Naive thymus-derived CD4-positive, alpha-beta T cell (primary cell): ENCODE measurements at regions not wholly inside any gene's neighbourhood (a gene's known extent, or its start where the extent isn't known, plus 50 kb on each side); places are given as distances from the start of the nearest gene placed in this dataset.

Experiments used
- ATAC-seq: fragments of 150-1000 bp; cut with Tn5 transposase; 2 replicates; pipeline ENCODE4 v1.10.0; 2021; ENCODE audit warnings: mild to moderate bottlenecking, moderate library complexity
- CTCF ChIA-PET: fragments of 350-600 bp; sonication (Branson Sonifier 250); formaldehyde crosslinking; loops from one replicate; lab custom pipeline; 2021; ENCODE audit warnings: antibody characterized with exemption; lab: Charles Lee
- POLR2A ChIA-PET: fragments of 350-600 bp; sonication (Branson Sonifier 250); formaldehyde crosslinking; loops from one replicate; lab custom pipeline; 2021; ENCODE audit warnings: antibody characterized with exemption, inconsistent platforms; lab: Charles Lee
- DNase-seq, 9 donors: peaks; one replicate each; pipeline versions ENCODE4 v3.0.0 to v3.0.0-alpha.2; 2020 to 2022; ENCODE audit warnings: mixed read lengths in 1 of 9
- H3K27ac ChIP-seq: one replicate; pipeline ENCODE4 v1.7.0; 2013; ENCODE audit warnings: mild to moderate bottlenecking, low read depth, low read length, moderate library complexity
- H3K27me3 ChIP-seq, 2 donors: one replicate each; pipeline ENCODE4 v1.7.0; 2013; ENCODE audit warnings: low read length in 2 of 2, mild to moderate bottlenecking in 2 of 2, moderate library complexity in 2 of 2; ENCODE audit not compliant: control insufficient read depth in 2 of 2, insufficient read depth in 2 of 2
- H3K36me3 ChIP-seq, 3 experiments: 1 replicate in 2 of 3; 2 replicates in 1 of 3; pipeline ENCODE4 v1.7.0; 2013; ENCODE audit warnings: low read length in 3 of 3, mild to moderate bottlenecking in 3 of 3, moderate library complexity in 1 of 3; ENCODE audit not compliant: insufficient read depth in 3 of 3, control insufficient read depth in 2 of 3
- H3K4me1 ChIP-seq, 2 donors: one replicate each; pipeline ENCODE4 v1.7.0; 2013; ENCODE audit warnings: low read length in 2 of 2, mild to moderate bottlenecking in 2 of 2, moderate library complexity in 1 of 2; ENCODE audit not compliant: control insufficient read depth in 2 of 2, insufficient read depth in 2 of 2
- H3K4me3 ChIP-seq: 2 replicates; pipeline ENCODE4 v1.7.0; 2013; ENCODE audit warnings: mild to moderate bottlenecking, low read length
- H3K9me3 ChIP-seq, 3 experiments: 1 replicate in 2 of 3; 2 replicates in 1 of 3; pipeline ENCODE4 v1.7.0; 2013; ENCODE audit warnings: low read length in 3 of 3; ENCODE audit not compliant: control insufficient read depth in 2 of 3
- H3K27ac Mint-ChIP-seq, 9 donors: one replicate each; pipeline ENCODE4 v1.8.0; 2020 to 2022; ENCODE audit warnings: mixed read lengths in 9 of 9, mild to moderate bottlenecking in 8 of 9, moderate library complexity in 5 of 9, inconsistent platforms in 2 of 9
- H3K27me3 Mint-ChIP-seq, 5 donors: one replicate each; pipeline ENCODE4 v1.8.0; 2021 to 2022; ENCODE audit warnings: mixed read lengths in 5 of 5, mild to moderate bottlenecking in 1 of 5
- H3K36me3 Mint-ChIP-seq, 5 donors: one replicate each; pipeline ENCODE4 v1.8.0; 2020 to 2022; ENCODE audit warnings: mixed read lengths in 5 of 5, mild to moderate bottlenecking in 3 of 5, inconsistent platforms in 1 of 5
- H3K4me1 Mint-ChIP-seq, 7 donors: one replicate each; pipeline ENCODE4 v1.8.0; 2020 to 2022; ENCODE audit warnings: mixed read lengths in 7 of 7, mild to moderate bottlenecking in 3 of 7, inconsistent platforms in 1 of 7
- H3K4me3 Mint-ChIP-seq, 10 donors: one replicate each; pipeline ENCODE4 v1.8.0; 2020 to 2022; ENCODE audit warnings: mild to moderate bottlenecking in 10 of 10, mixed read lengths in 10 of 10, moderate library complexity in 6 of 10, inconsistent platforms in 2 of 10
- H3K9me3 Mint-ChIP-seq, 11 donors: one replicate each; pipeline ENCODE4 v1.8.0; 2020 to 2022; ENCODE audit warnings: mixed read lengths in 11 of 11, mild to moderate bottlenecking in 4 of 11, inconsistent platforms in 1 of 11, moderate library complexity in 1 of 11
- intact Hi-C, 2 donors: fragments of 100-400 bp; cut with micrococcal nuclease; formaldehyde crosslinking; loops; one replicate each; pipeline ENCODE4 v1.15.1; 2023

- Histone ChIP-seq H3K27ac (no peak overlapping the region), H3K27me3 (no peaks in the 10 kb centered on the region), H3K4me1 (peaks cover 7 to 10% of the 10 kb centered on the region in 2 donors), H3K4me3 (no peak overlapping the region), H3K36me3 (no peaks in the 10 kb centered on the region), H3K9me3 (no peaks in the 10 kb centered on the region)
- peaks cover 8 to 21% (median 14%) of the 10 kb centered on the region in 7 donors for H3K4me1 Mint-ChIP-seq
- no peaks in the 10 kb centered on the region for H3K36me3 Mint-ChIP-seq
- intact Hi-C loops = no loop called here
- ChIA-PET CTCF (interaction anchor here (0.9 kb wide), 1 partner anchor 17 kb away, joined by 3 read pairs; no protein-coding TSS in a partner anchor), POLR2A (interaction anchor here (0.6 to 0.9 kb wide), 3 partner anchors 10 to 152 kb away, joined by 3 to 4 read pairs (median 3); partner anchors contain the start of gene IER5L)
- H3K27ac Mint-ChIP-seq = no peak overlapping the region
- H3K27me3 Mint-ChIP-seq = peaks cover 0 to 54% (median 0%) of the 10 kb centered on the region in 5 donors
- peak overlapping the region in 1 of 10 donors; percentile 70 for H3K4me3 Mint-ChIP-seq
- no peak for DNase-seq
- ATAC-seq = no peak
- H3K9me3 Mint-ChIP-seq = peaks cover 0 to 2% (median 0%) of the 10 kb centered on the region in 11 donors
Observed at GRCh38 chr9:129253803-129254381, 75.8 kb upstream of the IER5L start.

GRCh38 chr9:129252937-129253802, 75.1 kb upstream of the IER5L start:
- ChIA-PET CTCF (no interaction called here), POLR2A (interaction anchor here (0.6 to 1.0 kb wide), 3 partner anchors 18 to 152 kb away, joined by 3 to 4 read pairs (median 4); partner anchors contain the start of gene IER5L)
- DNase-seq (no peak), ATAC-seq (no peak)
- no peaks in the 10 kb centered on the region for H3K9me3 ChIP-seq
- intact Hi-C loops = no loop called here
- no peaks in the 10 kb centered on the region for H3K27me3 ChIP-seq
- peaks cover 0 to 55% (median 0%) of the 10 kb centered on the region in 5 donors for H3K27me3 Mint-ChIP-seq
- no peaks in the 10 kb centered on the region for H3K36me3 ChIP-seq
- no peaks in the 10 kb centered on the region for H3K36me3 Mint-ChIP-seq
- peaks cover 0 to 2% (median 0%) of the 10 kb centered on the region in 11 donors for H3K9me3 Mint-ChIP-seq
- no peak overlapping the region for H3K4me3 ChIP-seq
- H3K27ac ChIP-seq = no peak overlapping the region
- no peak overlapping the region for H3K4me3 Mint-ChIP-seq
- H3K4me1 ChIP-seq = peaks cover 0 to 4% of the 10 kb centered on the region in 2 donors
- H3K4me1 Mint-ChIP-seq = peaks cover 3 to 17% (median 11%) of the 10 kb centered on the region in 7 donors
- H3K27ac Mint-ChIP-seq = no peak overlapping the region

- H3K27ac Mint-ChIP-seq = peak overlapping the region in 1 of 9 donors; percentile 42
- peaks cover 0 to 43% (median 0%) of the 10 kb centered on the region in 5 donors for H3K27me3 Mint-ChIP-seq
- DNase-seq (no peak), ATAC-seq (no peak)
- CTCF ChIA-PET = no interaction called here
- intact Hi-C loops = no loop called here
- peaks cover 0 to 2% (median 0%) of the 10 kb centered on the region in 11 donors for H3K9me3 Mint-ChIP-seq
- Histone ChIP-seq H3K36me3 (no peaks in the 10 kb centered on the region), H3K4me1 (no peaks in the 10 kb centered on the region), H3K27me3 (no peaks in the 10 kb centered on the region), H3K27ac (no peak overlapping the region), H3K4me3 (no peak overlapping the region), H3K9me3 (no peaks in the 10 kb centered on the region)
- no peak overlapping the region for H3K4me3 Mint-ChIP-seq
- H3K4me1 Mint-ChIP-seq = peaks cover 0 to 9% (median 6%) of the 10 kb centered on the region in 7 donors
- POLR2A ChIA-PET = interaction anchor here (1.2 to 2.2 kb wide), 3 partner anchors 13 to 23 kb away, joined by 3 to 10 read pairs (median 7); no protein-coding TSS in a partner anchor
- H3K36me3 Mint-ChIP-seq = no peaks in the 10 kb centered on the region
Observed at GRCh38 chr9:129250786-129251185, 72.7 kb upstream of the IER5L start.

GRCh38 chr9:129247285-129248153, 69.5 kb upstream of the IER5L start:
- Mint-ChIP-seq H3K4me1 (peaks cover 0 to 20% (median 7%) of the 10 kb centered on the region in 7 donors), H3K9me3 (peaks cover 0 to 2% (median 0%) of the 10 kb centered on the region in 11 donors), H3K36me3 (peaks cover 0 to 10% (median 0%) of the 10 kb centered on the region in 5 donors), H3K27ac (peak overlapping the region in 4 of 9 donors; percentile 8 to 55 (median 16)), H3K27me3 (peaks cover 0 to 31% (median 0%) of the 10 kb centered on the region in 5 donors), H3K4me3 (no peak overlapping the region)
- Histone ChIP-seq H3K4me3 (no peak overlapping the region), H3K27ac (no peak overlapping the region), H3K36me3 (no peaks in the 10 kb centered on the region), H3K9me3 (no peaks in the 10 kb centered on the region), H3K27me3 (no peaks in the 10 kb centered on the region), H3K4me1 (no peaks in the 10 kb centered on the region)
- ChIA-PET POLR2A (interaction anchor here (1.3 to 5.3 kb wide), 2 partner anchors 10 to 23 kb away, joined by 3 to 36 read pairs; no protein-coding TSS in a partner anchor), CTCF (no interaction called here)
- DNase-seq = no peak
- intact Hi-C loops = no loop called here
- no peak for ATAC-seq

GRCh38 chr9:129245276-129245675, 67.2 kb upstream of the IER5L start:
- Mint-ChIP-seq H3K27ac (peak overlapping the region in 8 of 9 donors; percentile 6 to 82 (median 64)), H3K36me3 (peaks cover 0 to 14% (median 0%) of the 10 kb centered on the region in 5 donors), H3K4me1 (peaks cover 5 to 37% (median 16%) of the 10 kb centered on the region in 7 donors), H3K4me3 (no peak overlapping the region), H3K27me3 (peaks cover 0 to 21% (median 0%) of the 10 kb centered on the region in 5 donors), H3K9me3 (peaks cover 0 to 2% (median 0%) of the 10 kb centered on the region in 11 donors)
- H3K27ac ChIP-seq = no peak overlapping the region
- H3K4me3 ChIP-seq = no peak overlapping the region
- intact Hi-C loops = no loop called here
- no peak for DNase-seq
- H3K36me3 ChIP-seq = no peaks in the 10 kb centered on the region
- ATAC-seq = no peak
- ChIA-PET CTCF (no interaction called here), POLR2A (interaction anchor here (5.3 kb wide), 1 partner anchor 8 kb away, joined by 36 read pairs; no protein-coding TSS in a partner anchor)
- H3K9me3 ChIP-seq = no peaks in the 10 kb centered on the region
- H3K27me3 ChIP-seq = no peaks in the 10 kb centered on the region
- no peaks in the 10 kb centered on the region for H3K4me1 ChIP-seq
